ENCODE measurements at regions not wholly inside any gene's neighbourhood (a gene's known extent, or its start where the extent isn't known, plus 50 kb on each side); places are given as distances from the start of the nearest gene placed in this dataset.

DNA sequence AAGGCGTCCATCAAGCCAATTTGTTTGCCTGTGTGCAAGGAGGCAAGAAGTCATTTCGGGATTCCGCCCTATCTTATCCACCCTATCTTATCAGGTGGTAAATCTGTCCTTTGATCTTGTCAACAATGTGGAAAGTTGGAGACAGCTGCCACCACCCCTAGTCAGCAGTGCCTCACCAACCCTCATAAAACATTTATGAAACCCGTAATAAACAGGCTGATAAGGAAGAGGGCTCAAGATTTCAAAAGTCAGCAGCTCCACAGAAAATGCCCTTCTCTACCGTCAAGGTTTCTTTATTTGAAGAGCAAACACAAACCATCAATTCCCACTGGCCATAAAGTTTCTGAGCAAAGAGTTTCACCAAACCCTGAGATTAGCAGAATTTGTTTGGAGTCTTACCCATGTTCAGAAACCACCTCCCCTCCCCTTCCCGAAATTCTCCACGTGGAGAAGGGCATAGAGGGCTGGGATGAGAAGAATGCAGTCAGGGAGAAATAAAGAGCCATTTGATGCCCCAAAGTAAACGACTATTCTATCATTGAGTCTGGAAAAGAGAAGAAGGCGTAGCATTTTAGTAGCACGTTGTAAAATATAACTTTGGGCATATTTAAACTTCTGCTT, 196.0 kb upstream of the GPR12 start:
- Histone ChIP-seq H3K36me3 (no peaks in the 10 kb centered on the region), H3K27ac (peak overlapping the region in 1 of 4 donors; percentile 15), H3K9me3 (no peaks in the 10 kb centered on the region), H3K27me3 (no peaks in the 10 kb centered on the region), H3K4me1 (peaks cover 21 to 29% (median 22%) of the 10 kb centered on the region in 3 donors), H3K4me3 (no peak overlapping the region)
- TF ChIP-seq, protein P1, sequence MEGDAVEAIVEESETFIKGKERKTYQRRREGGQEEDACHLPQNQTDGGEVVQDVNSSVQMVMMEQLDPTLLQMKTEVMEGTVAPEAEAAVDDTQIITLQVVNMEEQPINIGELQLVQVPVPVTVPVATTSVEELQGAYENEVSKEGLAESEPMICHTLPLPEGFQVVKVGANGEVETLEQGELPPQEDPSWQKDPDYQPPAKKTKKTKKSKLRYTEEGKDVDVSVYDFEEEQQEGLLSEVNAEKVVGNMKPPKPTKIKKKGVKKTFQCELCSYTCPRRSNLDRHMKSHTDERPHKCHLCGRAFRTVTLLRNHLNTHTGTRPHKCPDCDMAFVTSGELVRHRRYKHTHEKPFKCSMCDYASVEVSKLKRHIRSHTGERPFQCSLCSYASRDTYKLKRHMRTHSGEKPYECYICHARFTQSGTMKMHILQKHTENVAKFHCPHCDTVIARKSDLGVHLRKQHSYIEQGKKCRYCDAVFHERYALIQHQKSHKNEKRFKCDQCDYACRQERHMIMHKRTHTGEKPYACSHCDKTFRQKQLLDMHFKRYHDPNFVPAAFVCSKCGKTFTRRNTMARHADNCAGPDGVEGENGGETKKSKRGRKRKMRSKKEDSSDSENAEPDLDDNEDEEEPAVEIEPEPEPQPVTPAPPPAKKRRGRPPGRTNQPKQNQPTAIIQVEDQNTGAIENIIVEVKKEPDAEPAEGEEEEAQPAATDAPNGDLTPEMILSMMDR (IDR thresholded peaks at IDR 0.05), result no peak
- intact Hi-C loops (cut with DNase I), result no loop called here
- peak in 1 of 4 donors; percentile 6 for ATAC-seq
- FAIRE-seq, result peak; percentile 39
- no peak for DNase-seq
- WGBS, 2 donors, result 34 to 36% methylated on average over 10 of the region's 10 CpGs

DNA sequence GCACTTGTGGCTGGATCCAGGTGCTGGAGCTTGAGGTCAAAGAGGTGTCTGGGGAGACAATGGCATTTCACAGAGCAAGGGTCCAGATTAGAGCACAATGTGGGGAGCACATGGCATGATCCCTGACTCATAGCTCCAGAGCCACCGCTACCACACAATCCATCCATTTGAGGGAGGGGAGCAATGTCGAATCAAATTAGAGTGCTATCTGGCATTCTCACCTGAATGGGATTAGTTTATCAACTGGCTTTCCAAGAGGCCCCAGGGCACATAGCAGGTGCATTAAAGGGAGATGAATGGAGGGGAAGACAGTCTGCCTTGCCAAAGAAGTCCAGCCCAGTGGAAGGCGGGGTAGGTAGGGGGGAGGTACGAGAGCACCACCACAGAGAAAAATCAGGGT, 194.4 kb upstream of the GPR12 start:
- H3K36me3 ChIP-seq, result no peaks in the 10 kb centered on the region
- H3K4me3 ChIP-seq, result no peak overlapping the region
- FAIRE-seq (no peak), DNase-seq (no peak), ATAC-seq (no peak)
- peaks cover 32 to 40% (median 33%) of the 10 kb centered on the region in 3 donors for H3K4me1 ChIP-seq
- intact Hi-C loops (cut with DNase I), result no loop called here
- WGBS, 2 donors, result 89 to 95% methylated on average over 4 of the region's 4 CpGs
- no peak overlapping the region for H3K27ac ChIP-seq
- H3K27me3 ChIP-seq, result no peaks in the 10 kb centered on the region
- no peaks in the 10 kb centered on the region for H3K9me3 ChIP-seq
- TF ChIP-seq, protein P1 (IDR thresholded peaks at IDR 0.05), result no peak

DNA sequence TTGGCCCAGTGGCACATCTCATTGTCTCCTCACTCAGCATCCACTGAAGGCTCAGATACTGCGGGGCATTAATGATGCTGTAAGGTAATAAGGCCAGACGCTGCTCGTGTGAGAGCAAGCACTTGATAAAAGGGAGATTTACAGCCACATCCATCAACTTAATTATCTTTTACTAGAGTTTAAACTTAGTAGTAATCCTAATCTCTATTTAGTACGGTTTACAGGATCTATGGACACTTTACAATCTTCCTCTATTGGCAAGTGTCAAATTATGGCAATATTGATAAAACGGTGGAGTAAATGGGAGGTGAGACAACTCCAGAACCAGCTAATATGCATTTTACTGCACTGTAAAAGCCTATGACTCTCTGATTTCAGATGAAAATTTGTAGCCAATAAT, 192.7 kb upstream of the GPR12 start:
- H3K36me3 ChIP-seq, result no peaks in the 10 kb centered on the region
- DNase-seq, result no peak
- H3K9me3 ChIP-seq, result no peaks in the 10 kb centered on the region
- FAIRE-seq, result no peak
- H3K4me1 ChIP-seq, result peaks cover 36 to 43% (median 38%) of the 10 kb centered on the region in 3 donors
- ATAC-seq, result no peak
- H3K4me3 ChIP-seq, result no peak overlapping the region
- TF ChIP-seq, protein P1 (IDR thresholded peaks at IDR 0.05), result no peak
- intact Hi-C loops (cut with DNase I), result no loop called here
- no peaks in the 10 kb centered on the region for H3K27me3 ChIP-seq
- no peak overlapping the region for H3K27ac ChIP-seq
- 67 to 68% methylated on average over 5 of the region's 5 CpGs for WGBS, 2 donors

DNA sequence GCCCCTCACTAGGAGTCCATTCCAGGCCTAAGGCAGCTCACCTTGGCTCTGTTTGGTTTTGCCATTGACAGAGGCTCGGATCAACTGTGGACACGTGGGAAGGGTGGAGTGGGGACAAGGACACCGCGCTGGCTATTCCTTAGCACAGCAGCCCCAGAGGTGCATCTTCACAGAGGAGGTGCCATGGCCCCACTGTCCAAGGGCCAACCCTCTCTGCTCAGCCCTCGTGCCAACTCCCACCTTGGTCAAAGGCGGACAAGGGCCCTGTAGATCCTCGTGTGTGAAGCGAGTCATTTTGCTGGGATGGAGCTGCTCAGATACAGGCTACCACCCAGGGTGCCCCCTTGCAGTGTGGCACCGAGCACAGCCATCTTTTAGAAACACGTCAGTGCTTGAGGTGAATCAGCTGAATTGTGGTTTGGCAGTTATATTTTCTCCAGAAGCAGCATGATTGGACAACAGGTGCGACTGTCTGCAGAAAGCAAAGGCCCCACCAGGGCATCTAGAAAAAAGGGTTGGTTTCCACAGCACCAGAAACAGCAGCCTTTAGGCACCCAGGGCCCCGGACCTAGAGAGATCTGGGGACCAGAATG, 192.1 kb upstream of the GPR12 start:
- FAIRE-seq (no peak), ATAC-seq (no peak), DNase-seq (peak in 1 of 6 donors; percentile 55)
- TF ChIP-seq, protein P1 (IDR thresholded peaks at IDR 0.05), result no peak
- peak overlapping the region; percentile 58 to 87 (median 82) for H3K27ac ChIP-seq
- H3K36me3 ChIP-seq, result no peaks in the 10 kb centered on the region
- H3K4me1 ChIP-seq, result peaks cover 36 to 43% (median 38%) of the 10 kb centered on the region in 3 donors
- WGBS, 2 donors, result 87 to 91% methylated on average over 12 of the region's 12 CpGs
- H3K9me3 ChIP-seq, result no peaks in the 10 kb centered on the region
- no peak overlapping the region for H3K4me3 ChIP-seq
- intact Hi-C loops (cut with DNase I), result no loop called here
- H3K27me3 ChIP-seq, result no peaks in the 10 kb centered on the region

DNA sequence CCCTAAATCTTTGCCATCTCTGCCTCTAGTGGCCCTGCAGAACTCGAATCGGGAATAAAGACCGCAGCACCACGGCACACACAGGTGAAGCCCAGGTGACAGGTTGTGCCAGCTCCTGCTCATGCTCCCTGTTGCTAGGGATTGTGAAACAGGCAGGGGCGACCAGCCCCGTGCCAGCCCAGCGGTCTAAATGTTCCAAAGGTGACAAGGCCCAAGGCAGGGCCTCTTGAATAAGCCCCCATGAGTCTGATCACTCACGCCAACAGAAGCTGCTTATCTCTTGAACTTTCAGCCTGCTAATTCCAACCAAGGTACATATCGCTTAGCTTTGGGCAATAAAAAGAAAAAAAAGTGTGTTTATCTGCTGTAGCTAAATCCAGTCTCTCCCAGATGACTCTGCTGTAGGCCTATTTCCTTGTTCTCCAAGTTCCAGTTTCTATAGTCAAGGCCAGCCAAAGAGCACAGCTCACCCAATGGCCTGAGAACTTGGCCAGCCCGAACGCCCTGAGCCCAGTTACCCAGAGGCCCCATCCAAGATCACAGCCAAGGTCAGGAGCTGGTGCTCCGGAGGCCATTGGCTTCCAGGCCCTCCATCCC, 191.1 kb upstream of the GPR12 start:
- DNase-seq, result peak; percentile 73 to 86 (median 82)
- intact Hi-C loops (cut with DNase I), result no loop called here
- Histone ChIP-seq H3K4me3 (no peak overlapping the region), H3K9me3 (no peaks in the 10 kb centered on the region), H3K27ac (peak overlapping the region; percentile 58 to 87 (median 82)), H3K36me3 (no peaks in the 10 kb centered on the region), H3K27me3 (no peaks in the 10 kb centered on the region), H3K4me1 (peaks cover 35 to 38% (median 38%) of the 10 kb centered on the region in 3 donors)
- ATAC-seq, result peak; percentile 91 to 94 (median 92)
- TF ChIP-seq, protein P1 (IDR thresholded peaks at IDR 0.05), result no peak
- WGBS, 2 donors, result 11 to 17% methylated on average over 12 of the region's 12 CpGs
- no peak for FAIRE-seq

Data from pancreas (tissue), 10 donors.